ENCODE measurements at regions not wholly inside any gene's neighbourhood (a gene's known extent, or its start where the extent isn't known, plus 50 kb on each side); places are given as distances from the start of the nearest gene placed in this dataset.
"Not testable (repeated sequence)": the region's sequence is repeated elsewhere in the genome, so short reads cannot be mapped to it uniquely, and the experiment has no call there.

GRCh38 chr11:25159341-25159740, 662.5 kb downstream of the LUZP2 start:
- no peak for DNase-seq (ENCODE audit: low spot score)

- DNase-seq (ENCODE audit: low spot score), result no peak
Measured at GRCh38 chr11:25163421-25163820, 666.6 kb downstream of the LUZP2 start.

GRCh38 chr11:25180187-25180586, 683.3 kb downstream of the LUZP2 start:
- DNase-seq (ENCODE audit: low spot score), result no peak

- DNase-seq (ENCODE audit: low spot score), result no peak
Measured at GRCh38 chr11:25183411-25183810, 686.6 kb downstream of the LUZP2 start.

DNA sequence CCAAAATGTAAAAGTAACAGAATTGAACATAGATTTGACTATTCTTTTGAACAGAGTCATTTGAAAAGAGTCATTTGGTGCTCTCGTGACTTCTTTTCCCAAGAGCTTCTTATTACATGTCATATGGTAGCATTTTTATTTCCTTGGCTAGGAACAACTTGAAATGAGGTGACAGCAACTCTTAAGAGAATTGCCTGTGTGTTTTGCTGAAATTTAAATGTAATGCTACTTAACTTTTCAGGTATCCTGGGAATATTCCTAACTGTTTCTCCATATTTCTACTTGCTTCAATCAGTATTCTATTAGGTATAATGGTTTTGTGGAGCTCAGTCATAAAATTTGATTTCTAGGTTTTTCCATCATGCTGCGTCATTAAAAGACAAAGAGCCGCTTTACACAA, 700.7 kb downstream of the LUZP2 start:
- no peak for DNase-seq (ENCODE audit: low spot score)

DNA sequence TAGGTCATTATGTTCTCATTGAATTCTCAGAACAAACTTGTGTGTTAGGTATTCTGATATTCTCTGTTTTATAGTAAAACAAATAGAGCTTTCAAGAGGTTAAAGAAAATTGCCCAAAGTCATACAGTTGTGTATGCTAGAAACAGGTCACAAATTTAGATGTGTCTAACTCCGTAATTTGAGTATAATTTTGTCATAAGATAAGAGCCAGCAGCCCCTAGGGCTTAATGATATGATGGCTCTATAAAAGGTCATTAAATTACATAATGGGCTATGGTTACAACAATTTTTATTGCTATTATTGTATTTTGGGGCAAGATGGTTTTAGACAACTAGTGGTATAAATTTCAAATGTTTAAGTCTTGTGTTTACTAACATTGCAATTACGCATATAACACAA, 701.9 kb downstream of the LUZP2 start:
- no peak for DNase-seq (ENCODE audit: low spot score)

DNA sequence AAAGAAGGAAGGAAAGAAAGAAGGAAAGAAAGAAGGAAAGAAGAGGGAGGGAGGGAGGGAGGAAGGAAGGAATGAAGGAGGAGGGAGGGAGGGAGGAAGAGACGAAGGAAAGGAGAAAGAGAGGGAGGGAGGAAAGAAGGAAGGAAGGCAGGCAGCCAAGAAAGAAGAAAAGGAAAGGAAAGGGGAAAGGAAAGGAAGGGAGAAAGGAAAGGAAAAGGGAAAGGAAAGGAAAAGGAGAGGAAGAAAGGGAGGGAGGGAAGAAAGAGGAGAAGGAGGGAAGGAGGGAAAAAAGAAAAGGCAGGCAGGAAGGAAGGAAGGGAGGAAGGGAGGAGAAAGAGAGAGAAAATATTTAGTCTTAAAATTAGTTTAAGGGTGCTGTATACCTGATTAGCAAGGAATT, 704.1 kb downstream of the LUZP2 start:
- DNase-seq (ENCODE audit: low spot score), result no peak

DNA sequence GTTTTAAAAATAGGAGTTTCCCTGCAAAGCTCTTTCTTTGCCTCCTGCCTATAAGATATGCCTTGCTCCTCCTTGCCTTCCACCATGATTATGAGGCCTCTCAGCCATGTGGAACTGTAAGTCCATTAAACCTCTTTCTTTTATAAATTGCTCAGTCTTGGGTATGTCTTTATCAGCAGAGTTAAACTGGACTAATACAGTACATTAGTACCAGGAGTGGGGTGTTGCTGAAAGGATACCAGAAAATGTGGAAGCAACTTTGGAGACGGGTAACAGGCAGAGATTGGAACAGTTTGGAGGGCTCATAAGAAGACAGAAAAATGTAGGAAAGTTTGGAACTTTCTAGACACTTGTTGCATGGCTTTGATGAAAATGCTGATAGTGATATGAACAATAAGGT, 709.9 kb downstream of the LUZP2 start:
- DNase-seq (ENCODE audit: low spot score), result no peak

- DNase-seq (ENCODE audit: low spot score), result no peak
Measured at GRCh38 chr11:25211635-25212254, 714.9 kb downstream of the LUZP2 start.

DNA sequence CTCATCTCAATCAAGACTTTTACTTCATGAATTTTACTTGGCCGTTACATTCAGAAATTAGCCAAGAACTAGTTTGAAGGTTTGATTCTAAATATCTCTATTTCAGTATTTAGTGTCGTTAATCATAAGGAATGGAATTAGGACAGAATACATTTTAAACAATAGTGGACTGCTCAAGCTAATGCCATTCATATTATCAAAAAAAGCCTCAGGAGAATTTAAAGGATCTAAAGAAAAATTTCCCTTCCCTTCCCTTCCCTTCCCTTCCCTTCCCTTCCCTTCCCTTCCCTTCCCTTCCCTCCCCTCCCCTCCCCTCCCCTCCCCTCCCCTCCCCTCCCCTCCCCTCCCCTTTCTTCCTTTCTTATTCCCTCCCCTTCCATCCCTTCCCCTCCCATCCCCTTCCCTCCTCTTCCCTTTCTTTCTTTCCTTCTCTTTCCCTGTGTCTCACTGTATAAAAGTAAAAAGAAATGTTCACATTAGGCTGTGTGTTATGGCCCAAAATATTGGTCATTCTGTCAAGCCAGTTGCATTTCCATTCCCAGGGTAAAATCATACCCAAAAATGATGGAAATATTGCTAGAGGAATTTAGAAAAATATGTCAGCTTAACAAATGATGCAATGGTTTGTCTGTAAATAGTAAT, 717.8 kb downstream of the LUZP2 start:
- no peak for DNase-seq (ENCODE audit: low spot score)

DNA sequence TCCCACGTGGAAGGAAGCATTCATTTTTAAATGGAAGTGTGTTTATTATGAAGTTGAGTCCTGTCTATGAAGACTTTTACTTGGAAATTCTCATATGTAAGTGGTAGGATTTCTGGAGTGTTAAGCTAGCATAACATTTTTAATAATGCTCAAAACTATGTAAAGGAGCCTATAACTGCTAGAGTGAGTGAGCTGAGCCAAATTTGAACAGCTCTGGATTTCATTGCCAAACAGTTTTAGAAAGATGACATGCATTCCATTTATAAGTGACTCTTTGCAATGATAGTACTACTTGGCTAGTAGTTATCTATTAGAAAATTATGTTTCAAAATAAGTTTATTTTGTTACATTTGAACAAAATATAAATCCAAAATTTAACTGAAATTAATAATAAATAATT, 721.2 kb downstream of the LUZP2 start:
- DNase-seq (ENCODE audit: low spot score), result no peak

DNA sequence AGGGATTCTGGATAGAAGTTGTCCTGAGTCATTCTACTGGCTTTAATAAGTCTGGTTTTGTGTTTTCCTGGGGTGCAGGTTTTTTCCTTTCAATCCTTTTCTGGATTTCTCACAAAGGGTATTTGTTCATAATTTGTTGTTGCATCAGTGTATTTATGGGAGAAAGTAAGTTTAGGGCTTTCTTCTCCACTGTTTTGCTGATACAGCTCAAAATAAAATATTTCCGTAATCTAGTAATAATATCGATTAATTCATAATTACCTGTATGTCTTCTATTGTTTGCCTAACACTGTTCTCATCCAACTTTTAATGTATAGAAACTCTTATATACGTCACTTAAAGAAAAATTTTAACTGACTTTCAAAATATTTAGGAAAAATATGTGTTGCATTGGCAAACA, 728.2 kb downstream of the LUZP2 start:
- DNase-seq (ENCODE audit: low spot score), result no peak

DNA sequence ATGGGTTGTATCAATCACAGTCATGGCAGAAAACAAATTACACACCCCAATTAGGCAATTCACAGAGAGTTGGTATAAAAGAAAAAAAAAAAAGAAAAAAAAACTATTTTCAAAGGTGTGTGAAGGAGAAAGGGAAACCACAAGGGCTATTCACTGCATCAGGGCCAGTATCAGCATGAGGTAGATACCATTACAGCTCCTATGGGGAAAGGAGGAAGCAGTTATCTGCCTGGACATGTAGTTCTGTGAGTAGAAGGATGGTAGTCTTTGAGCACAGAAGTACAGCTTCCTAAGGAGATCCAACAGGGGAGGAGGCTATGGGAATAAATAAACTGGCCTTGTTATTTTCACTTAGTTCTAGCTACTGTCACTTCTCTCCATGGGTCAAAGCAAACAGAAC, 746.1 kb downstream of the LUZP2 start:
- no peak for DNase-seq (ENCODE audit: low spot score)

GRCh38 chr11:25244126-25244525, 747.3 kb downstream of the LUZP2 start:
- no peak for DNase-seq (ENCODE audit: low spot score)

DNA sequence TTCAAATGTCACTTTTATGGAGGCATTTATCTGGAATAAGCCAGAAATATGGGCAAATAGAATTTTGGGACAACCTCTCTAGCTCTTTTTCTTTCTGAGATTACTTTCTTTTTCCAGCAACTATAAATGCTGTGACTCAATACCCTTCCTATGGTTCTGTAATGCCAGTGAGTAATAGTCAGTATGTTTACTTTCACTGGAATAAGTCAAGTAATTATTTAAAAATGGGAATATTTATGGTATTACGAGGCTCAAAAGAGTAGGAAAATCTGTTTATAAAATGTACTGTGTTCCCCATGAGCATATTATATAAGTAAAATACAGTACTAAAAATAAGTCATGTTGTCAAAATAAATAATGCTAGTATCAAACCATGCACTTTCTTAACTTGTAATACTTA, 750.5 kb downstream of the LUZP2 start:
- DNase-seq (ENCODE audit: low spot score), result no peak

DNA sequence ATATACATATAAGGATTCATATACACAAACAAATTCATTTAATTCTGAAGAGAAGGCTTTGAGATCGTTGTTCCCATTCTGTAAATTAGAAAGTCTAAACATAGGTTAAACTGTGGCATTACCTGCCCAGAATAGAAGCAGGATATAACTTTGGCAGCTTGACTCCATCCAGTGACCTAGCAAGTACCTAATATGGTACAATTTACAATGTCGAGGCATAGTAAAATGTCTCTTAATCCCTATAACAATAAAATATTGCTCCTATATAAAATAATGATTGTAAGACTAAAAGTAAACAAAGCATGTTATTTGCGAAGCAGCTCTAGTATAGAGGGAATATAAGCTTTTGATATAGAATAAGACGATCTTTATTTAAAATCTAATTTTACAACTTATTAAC, 756.0 kb downstream of the LUZP2 start:
- DNase-seq (ENCODE audit: low spot score), result no peak

DNA sequence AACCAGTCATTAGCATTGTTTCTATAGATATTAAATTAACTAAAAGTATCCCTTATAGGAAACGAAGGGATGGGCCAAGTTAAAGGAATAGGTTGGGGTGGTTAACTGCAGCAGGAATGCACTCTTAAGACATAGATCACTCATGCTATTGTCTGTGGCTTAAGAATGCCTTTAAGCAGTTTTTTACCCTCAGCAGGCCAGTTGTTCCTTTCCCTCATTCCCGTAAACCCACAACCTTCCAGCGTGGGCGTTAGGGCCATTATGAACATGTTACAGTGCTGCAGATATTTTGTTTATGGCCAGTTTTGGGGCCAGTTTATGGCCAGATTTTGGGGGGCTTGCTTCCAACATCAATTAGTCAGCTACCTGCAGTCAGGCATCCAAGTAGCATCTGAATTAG, 767.0 kb downstream of the LUZP2 start:
- not testable (repeated sequence) for DNase-seq (ENCODE audit: low spot score)

- no peak for DNase-seq (ENCODE audit: low spot score)
Measured at GRCh38 chr11:25271301-25271700, 774.4 kb downstream of the LUZP2 start.

DNA sequence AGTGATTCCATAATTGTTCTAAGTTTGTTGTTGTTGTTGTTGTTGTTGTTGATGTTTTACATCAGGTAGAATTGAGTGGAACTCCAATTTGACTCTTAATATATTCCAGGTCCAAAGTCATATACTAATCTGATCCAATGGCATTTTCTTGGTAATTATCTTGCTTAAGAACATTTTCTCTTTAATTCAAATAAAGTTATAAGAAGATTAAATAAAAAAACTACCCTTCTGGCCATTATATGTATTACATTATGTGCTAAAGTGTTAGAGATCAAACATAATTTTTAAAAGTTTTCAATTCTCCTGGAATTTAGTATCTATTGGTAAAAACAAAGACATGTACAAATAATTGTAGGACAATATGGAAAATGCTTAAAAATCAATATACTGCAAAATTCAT, 775.4 kb downstream of the LUZP2 start:
- DNase-seq (ENCODE audit: low spot score), result no peak

- DNase-seq (ENCODE audit: low spot score), result not testable (repeated sequence)
Measured at GRCh38 chr11:25280821-25281220, 784.0 kb downstream of the LUZP2 start.

DNA sequence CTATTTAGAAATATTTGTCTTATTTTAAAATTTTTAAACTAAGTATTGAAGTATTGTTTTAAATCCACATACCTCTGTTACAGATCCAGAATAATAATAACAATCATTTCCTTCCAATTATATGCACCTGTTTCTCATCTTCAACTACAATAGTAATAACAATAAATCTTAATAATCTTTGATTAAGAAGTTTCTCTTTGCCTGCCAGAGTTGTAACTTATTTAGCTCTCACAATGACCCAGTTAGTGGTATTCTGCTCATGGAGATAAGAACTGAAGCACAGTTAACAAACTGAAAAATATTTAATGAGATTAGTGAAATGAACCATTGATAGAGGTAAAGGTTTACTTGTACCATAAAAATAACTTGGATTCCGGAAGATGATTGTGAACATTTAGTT, 796.3 kb downstream of the LUZP2 start:
- DNase-seq (ENCODE audit: low spot score), result no peak

DNA sequence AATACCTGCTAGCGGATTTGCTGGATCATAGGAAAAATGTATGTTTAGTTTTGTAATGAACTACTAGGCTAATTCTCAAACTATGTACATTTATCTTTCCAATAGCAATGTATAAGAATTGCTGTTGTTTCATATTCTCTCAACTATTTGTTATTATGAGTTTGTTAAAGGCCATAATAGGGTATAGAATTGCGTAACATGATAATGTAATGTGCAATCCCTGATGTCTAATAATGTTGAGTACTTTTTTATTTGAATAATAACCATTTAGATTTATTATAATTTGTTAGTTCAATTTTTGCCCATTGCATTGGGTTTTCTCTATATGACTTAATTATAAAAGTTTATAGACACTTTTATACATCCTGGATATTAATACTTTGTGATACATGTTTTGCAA, 801.6 kb downstream of the LUZP2 start:
- no peak for DNase-seq (ENCODE audit: low spot score)

DNA sequence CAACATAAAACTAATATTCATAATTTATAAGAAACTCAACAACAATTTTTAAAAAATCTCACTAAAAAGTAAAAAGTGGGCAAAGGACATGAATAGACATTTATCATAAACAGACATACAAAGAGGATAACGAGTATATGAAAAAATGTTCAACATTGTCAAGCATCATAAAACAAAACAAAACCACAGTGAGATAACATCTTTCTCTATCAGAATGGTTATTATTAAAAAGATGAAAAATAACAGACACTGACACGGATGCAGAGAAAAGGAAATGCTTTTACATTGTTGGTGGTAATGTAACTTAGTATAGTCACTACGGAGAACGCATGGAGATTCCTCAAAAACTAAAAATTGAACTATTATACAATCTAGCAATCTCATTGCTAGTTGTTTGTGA, 813.0 kb downstream of the LUZP2 start:
- DNase-seq (ENCODE audit: low spot score), result no peak

GRCh38 chr11:25317216-25317615, 820.4 kb downstream of the LUZP2 start:
- DNase-seq (ENCODE audit: low spot score), result no peak
